Retinal pigment epithelial cell (primary cell): ENCODE measurements at regions not wholly inside any gene's neighbourhood (a gene's known extent, or its start where the extent isn't known, plus 50 kb on each side); places are given as distances from the start of the nearest gene placed in this dataset.

ENCODE experiments used
- DNase-seq: peaks from one replicate; pipeline ENCODE4 v3.0.0-alpha.2; 2010; ENCODE audit warnings: low read depth
- H3K4me3 ChIP-seq: 2 replicates; pipeline ENCODE4 v1.5.1; 2011; ENCODE audit warnings: mild to moderate bottlenecking, low read length, control low read depth, moderate library complexity
- TF ChIP-seq, protein P1 (sequence below): conservative IDR thresholded peaks from 2 replicates; pipeline ENCODE4 v1.5.1; 2011; ENCODE audit warnings: low read depth, low read length, control low read depth, inconsistent platforms

DNA sequence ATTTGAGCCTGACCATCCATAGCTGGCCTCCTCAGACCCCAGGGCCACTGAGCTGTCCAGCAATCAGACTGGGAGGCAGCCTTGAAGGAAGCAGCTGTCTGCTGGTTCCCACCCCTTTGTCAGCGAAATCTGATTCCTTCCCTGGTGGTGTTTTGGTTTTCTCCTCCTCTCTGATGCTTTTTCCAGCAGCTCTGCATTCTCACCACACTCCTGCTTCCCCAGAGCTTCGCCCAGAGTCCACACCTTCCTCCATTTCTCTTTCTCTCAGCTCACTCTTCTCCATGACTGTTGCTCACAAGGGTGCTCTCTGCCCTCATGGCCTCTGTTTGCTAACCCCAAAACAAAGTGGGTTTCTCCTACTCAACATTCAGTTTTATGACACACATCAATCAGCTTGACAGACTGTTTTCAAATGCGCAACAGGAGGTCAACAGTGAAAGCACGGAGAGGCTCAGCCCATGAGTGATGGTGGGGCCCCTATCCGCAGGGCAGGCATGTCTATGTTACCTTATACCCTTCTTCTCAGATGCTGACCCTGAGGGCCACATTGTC, 130.6 kb upstream of the MTNR1B start:
- DNase-seq, result no peak
- TF ChIP-seq, protein P1, sequence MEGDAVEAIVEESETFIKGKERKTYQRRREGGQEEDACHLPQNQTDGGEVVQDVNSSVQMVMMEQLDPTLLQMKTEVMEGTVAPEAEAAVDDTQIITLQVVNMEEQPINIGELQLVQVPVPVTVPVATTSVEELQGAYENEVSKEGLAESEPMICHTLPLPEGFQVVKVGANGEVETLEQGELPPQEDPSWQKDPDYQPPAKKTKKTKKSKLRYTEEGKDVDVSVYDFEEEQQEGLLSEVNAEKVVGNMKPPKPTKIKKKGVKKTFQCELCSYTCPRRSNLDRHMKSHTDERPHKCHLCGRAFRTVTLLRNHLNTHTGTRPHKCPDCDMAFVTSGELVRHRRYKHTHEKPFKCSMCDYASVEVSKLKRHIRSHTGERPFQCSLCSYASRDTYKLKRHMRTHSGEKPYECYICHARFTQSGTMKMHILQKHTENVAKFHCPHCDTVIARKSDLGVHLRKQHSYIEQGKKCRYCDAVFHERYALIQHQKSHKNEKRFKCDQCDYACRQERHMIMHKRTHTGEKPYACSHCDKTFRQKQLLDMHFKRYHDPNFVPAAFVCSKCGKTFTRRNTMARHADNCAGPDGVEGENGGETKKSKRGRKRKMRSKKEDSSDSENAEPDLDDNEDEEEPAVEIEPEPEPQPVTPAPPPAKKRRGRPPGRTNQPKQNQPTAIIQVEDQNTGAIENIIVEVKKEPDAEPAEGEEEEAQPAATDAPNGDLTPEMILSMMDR, result no peak
- no peak overlapping the region for H3K4me3 ChIP-seq

DNA sequence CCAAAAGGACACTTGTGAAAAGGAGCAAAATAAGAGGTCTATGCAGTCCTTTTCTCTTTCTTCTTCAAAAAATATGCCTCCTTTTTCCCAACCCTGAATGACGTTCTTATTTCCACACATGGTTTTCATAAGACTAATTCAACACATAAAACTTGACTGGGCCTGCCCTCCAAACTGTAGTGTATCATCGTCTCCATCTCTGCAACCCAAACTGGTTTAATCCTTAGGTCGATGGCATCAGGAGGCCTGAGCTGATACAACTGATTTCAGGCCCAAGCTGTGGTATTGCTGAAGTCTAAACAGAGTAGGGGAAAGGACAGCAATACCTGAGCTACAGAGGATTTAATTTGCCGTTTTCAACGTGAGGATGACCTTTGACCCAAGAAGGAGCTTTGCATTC, 130.0 kb upstream of the MTNR1B start:
- H3K4me3 ChIP-seq, result no peak overlapping the region
- TF ChIP-seq, protein P1, result no peak
- no peak for DNase-seq

DNA sequence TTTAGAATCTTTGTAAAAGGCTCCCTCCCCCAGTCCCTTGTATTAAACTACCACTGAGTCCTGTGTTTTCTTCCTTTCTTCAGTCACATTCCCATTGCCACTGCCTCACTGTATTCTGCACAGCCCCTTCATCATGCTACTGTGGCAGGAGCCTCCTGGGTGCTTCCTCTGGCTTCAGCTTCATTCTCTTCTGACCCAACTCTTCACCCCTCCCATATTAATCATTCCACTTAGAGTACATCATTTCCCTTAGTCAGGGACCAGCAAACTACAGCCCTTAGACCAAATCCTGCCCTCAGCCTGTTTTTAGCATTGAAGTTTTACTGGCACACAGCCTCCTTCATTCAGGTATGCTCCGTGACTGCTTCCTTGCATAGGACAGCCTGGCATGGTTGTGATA, 127.7 kb upstream of the MTNR1B start:
- H3K4me3 ChIP-seq, result no peak overlapping the region
- TF ChIP-seq, protein P1, result no peak
- DNase-seq, result no peak

DNA sequence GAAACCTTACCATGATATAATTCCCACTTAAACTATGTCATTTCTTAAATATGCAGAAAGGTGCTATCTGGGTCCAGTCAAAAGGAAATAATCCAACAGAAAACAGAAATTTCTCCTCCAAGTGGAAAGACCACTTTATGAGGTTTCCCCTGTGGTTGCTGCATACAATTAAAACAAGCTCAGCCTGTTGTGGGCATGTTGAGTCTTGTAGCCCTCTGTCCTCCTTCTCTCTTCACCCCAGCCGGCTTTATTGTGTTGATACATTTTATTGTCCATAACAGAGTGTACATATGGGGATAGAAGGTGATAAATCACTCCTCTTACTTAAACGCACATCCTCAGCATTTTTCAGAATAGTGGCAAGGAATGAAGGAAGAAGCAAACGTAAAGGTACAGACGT, 126.0 kb upstream of the MTNR1B start:
- TF ChIP-seq, protein P1, result no peak
- H3K4me3 ChIP-seq, result no peak overlapping the region
- DNase-seq, result no peak

DNA sequence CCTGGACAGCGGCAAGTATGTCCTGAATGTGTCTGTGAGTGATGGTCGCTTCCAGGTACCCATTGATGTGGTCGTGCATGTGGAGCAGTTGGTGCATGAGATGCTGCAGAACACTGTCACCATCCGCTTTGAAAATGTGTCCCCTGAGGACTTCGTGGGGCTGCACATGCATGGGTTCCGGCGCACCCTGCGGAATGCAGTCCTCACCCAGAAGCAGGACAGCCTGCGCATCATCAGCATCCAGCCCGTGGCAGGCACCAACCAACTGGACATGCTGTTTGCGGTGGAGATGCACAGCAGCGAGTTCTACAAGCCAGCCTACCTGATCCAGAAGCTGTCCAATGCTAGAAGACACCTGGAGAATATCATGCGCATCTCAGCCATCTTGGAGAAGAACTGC, 125.3 kb upstream of the MTNR1B start:
- TF ChIP-seq, protein P1, result no peak
- no peak overlapping the region for H3K4me3 ChIP-seq
- DNase-seq, result no peak

DNA sequence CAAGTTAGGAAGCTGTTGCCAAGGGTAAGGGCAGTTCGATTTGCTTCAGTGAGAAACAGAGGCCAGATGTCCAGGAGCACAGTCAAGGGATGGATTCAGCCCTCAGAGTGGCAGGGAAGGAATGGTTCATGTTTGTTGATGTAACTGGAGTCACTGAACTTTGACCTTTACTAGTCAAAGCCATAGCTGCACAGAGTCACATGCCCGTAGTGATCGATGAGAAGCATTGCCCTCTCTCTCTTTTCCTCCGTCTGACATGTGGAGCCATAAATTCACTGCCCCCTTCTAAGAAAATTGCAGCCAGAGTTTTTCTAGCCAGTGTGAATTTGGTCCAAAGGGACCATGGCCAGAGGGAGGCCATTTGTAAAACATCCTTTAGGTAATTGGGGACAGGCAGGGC, 124.1 kb upstream of the MTNR1B start:
- DNase-seq, result no peak
- TF ChIP-seq, protein P1, result no peak
- no peak overlapping the region for H3K4me3 ChIP-seq

DNA sequence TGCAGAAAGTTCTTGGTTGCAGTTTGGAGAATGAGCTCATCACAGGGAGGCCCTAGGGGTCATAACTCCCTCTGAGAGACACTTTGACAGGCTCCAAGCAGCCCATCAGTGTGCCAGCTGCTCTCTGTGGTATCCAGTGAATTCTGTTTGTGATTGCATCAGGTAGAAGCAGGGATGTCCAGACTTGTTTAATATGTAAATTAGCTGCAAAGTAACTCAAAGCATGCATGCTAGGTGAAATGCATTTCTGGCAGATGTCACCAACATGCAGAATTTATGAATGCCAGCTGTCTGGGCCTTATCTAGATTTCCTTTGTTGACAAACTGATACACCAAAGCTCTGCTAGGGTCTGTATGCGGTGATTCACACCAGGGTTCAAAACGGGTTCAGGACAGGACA, 123.6 kb upstream of the MTNR1B start:
- TF ChIP-seq, protein P1, result no peak
- H3K4me3 ChIP-seq, result no peak overlapping the region
- no peak for DNase-seq
